ENCODE measurements at regions not wholly inside any gene's neighbourhood (a gene's known extent, or its start where the extent isn't known, plus 50 kb on each side); places are given as distances from the start of the nearest gene placed in this dataset.

DNA sequence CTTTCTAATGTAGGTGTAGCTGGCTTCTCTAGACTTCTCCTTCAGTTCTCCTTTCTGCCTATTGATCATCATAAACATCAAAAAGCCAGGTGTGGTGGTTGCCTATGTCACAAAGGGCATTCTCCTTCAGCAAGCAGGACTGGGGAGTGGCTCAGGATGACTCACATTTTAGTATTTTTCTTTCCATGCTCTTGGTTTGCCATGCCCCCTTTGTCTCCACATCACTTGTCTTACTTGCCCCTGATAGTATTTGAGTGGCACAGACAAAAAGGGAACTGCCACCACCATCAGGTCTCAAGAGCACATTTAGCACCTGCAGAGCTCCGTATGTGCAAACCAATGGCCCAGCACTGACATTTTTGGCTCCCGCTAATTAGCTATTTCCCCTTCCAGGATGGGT, 698.8 kb downstream of the DHX35 start:
- no peak overlapping the region for H2AFZ ChIP-seq (ENCODE audit: insufficient read depth, low read depth, low read length, poor library complexity, severe bottlenecking)
- Mint-ChIP-seq H3K4me1 (no peaks in the 10 kb centered on the region), H3K27me3 (ENCODE audit: low read depth in 3 of 3) (peaks cover 0 to 2% (median 1%) of the 10 kb centered on the region in 3 donors), H3K36me3 (no peaks in the 10 kb centered on the region), H3K27ac (no peak overlapping the region), H3K4me3 (no peak overlapping the region), H3K9me3 (peaks cover 0 to 10% (median 3%) of the 10 kb centered on the region in 7 donors)
- H3K4me1 ChIP-seq (ENCODE audit: control insufficient read depth in 1 of 2, insufficient read depth in 2 of 2, low read length in 2 of 2): no peaks in the 10 kb centered on the region
- intact Hi-C loops (cut with micrococcal nuclease): no loop called here
- no peak for TF ChIP-seq CTCF (IDR thresholded peaks at IDR 0.05)
- H4K20me1 ChIP-seq (ENCODE audit: insufficient read depth, low read length): no peaks in the 10 kb centered on the region
- WGBS (ENCODE audit: insufficient coverage): 100% methylated on average over 1 of the region's 2 CpGs
- H3K9ac ChIP-seq (ENCODE audit: insufficient read depth, low read length, poor library complexity, severe bottlenecking): no peak overlapping the region
- no peak overlapping the region for H3K4me2 ChIP-seq (replicated peaks; ENCODE audit: extremely low read depth, low read length, poor library complexity, severe bottlenecking)
- H3K27ac ChIP-seq (ENCODE audit: low read depth in 1 of 2, low read length in 2 of 2): no peak overlapping the region
- H3K27me3 ChIP-seq (ENCODE audit: control insufficient read depth in 2 of 2, insufficient read depth in 2 of 2, low read length in 2 of 2): no peaks in the 10 kb centered on the region
- no peaks in the 10 kb centered on the region for H3K79me2 ChIP-seq (ENCODE audit: insufficient read depth, low read length)
- H3K36me3 ChIP-seq (replicated peaks in 1 of 2; ENCODE audit: control insufficient read depth in 1 of 2, insufficient read depth in 2 of 2, low read length in 2 of 2): no peaks in the 10 kb centered on the region
- DNase-seq: no peak
- peaks cover 4 to 5% of the 10 kb centered on the region in 2 donors for H3K9me3 ChIP-seq (replicated peaks in 1 of 2; ENCODE audit: control insufficient read depth in 1 of 2, insufficient read depth in 1 of 2, low read length in 2 of 2)
- no peak overlapping the region for H3K4me3 ChIP-seq (replicated peaks in 1 of 3; ENCODE audit: low read depth in 2 of 3, low read length in 3 of 3)

- Mint-ChIP-seq H3K4me1 (no peaks in the 10 kb centered on the region), H3K9me3 (peaks cover 0 to 12% (median 3%) of the 10 kb centered on the region in 7 donors), H3K27me3 (ENCODE audit: low read depth in 3 of 3) (peaks cover 0 to 2% (median 1%) of the 10 kb centered on the region in 3 donors), H3K4me3 (no peak overlapping the region), H3K36me3 (no peaks in the 10 kb centered on the region), H3K27ac (no peak overlapping the region)
- Histone ChIP-seq H3K27me3 (ENCODE audit: control insufficient read depth in 2 of 2, insufficient read depth in 2 of 2, low read length in 2 of 2) (no peaks in the 10 kb centered on the region), H3K79me2 (ENCODE audit: insufficient read depth, low read length) (no peaks in the 10 kb centered on the region), H3K4me2 (replicated peaks; ENCODE audit: extremely low read depth, low read length, poor library complexity, severe bottlenecking) (no peak overlapping the region), H4K20me1 (ENCODE audit: insufficient read depth, low read length) (no peaks in the 10 kb centered on the region), H3K36me3 (replicated peaks in 1 of 2; ENCODE audit: control insufficient read depth in 1 of 2, insufficient read depth in 2 of 2, low read length in 2 of 2) (no peaks in the 10 kb centered on the region), H3K4me3 (replicated peaks in 1 of 3; ENCODE audit: low read depth in 2 of 3, low read length in 3 of 3) (no peak overlapping the region), H2AFZ (ENCODE audit: insufficient read depth, low read depth, low read length, poor library complexity, severe bottlenecking) (no peak overlapping the region), H3K27ac (ENCODE audit: low read depth in 1 of 2, low read length in 2 of 2) (no peak overlapping the region), H3K9me3 (replicated peaks in 1 of 2; ENCODE audit: control insufficient read depth in 1 of 2, insufficient read depth in 1 of 2, low read length in 2 of 2) (peaks cover 4 to 5% of the 10 kb centered on the region in 2 donors), H3K9ac (ENCODE audit: insufficient read depth, low read length, poor library complexity, severe bottlenecking) (no peak overlapping the region), H3K4me1 (ENCODE audit: control insufficient read depth in 1 of 2, insufficient read depth in 2 of 2, low read length in 2 of 2) (no peaks in the 10 kb centered on the region)
- no peak for TF ChIP-seq CTCF (IDR thresholded peaks at IDR 0.05)
- no peak for DNase-seq
- intact Hi-C loops (cut with micrococcal nuclease): no loop called here
- WGBS (ENCODE audit: insufficient coverage): no CpG with 5 or more reads among the region's 1 CpG
Measured at GRCh38 chr20:39660226-39660625, 698.1 kb downstream of the DHX35 start.
